Keratinocyte (primary cell): ENCODE measurements at regions not wholly inside any gene's neighbourhood (a gene's known extent, or its start where the extent isn't known, plus 50 kb on each side); places are given as distances from the start of the nearest gene placed in this dataset.

Source experiments
- CTCF ChIP-seq, 3 experiments: IDR thresholded peaks in 1 of 3; conservative IDR thresholded peaks in 1 of 3; optimal IDR thresholded peaks in 1 of 3; 2 replicates in 2 of 3; 3 replicates in 1 of 3; pipeline versions ENCODE3 to v1.5.1; 2011; ENCODE audit warnings: low read length in 3 of 3, mild to moderate bottlenecking in 3 of 3, moderate library complexity in 2 of 3, control low read depth in 1 of 3, inconsistent platforms in 1 of 3; ENCODE audit not compliant: insufficient read depth in 2 of 3; ENCODE audit errors: extremely low read depth in 1 of 3
- EZH2 ChIP-seq: IDR thresholded peaks from one replicate; pipeline ENCODE4 v1.6.1; 2012; ENCODE audit warnings: inconsistent platforms, mild to moderate bottlenecking, low read length, moderate library complexity

GRCh38 chr4:1506956-1507721 lies 100.9 kb upstream of the NKX1-1 start:
- TF ChIP-seq CTCF (optimal IDR thresholded peaks at IDR 0.05 in 1 of 3, IDR thresholded peaks at IDR 0.05 in 1 of 3, conservative IDR thresholded peaks at IDR 0.05 in 1 of 3; ENCODE audit: extremely low read depth in 1 of 3, insufficient read depth in 2 of 3, low read length in 3 of 3): no peak
- no peak for TF ChIP-seq EZH2
